ENCODE measurements at regions not wholly inside any gene's neighbourhood (a gene's known extent, or its start where the extent isn't known, plus 50 kb on each side); places are given as distances from the start of the nearest gene placed in this dataset.

DNA sequence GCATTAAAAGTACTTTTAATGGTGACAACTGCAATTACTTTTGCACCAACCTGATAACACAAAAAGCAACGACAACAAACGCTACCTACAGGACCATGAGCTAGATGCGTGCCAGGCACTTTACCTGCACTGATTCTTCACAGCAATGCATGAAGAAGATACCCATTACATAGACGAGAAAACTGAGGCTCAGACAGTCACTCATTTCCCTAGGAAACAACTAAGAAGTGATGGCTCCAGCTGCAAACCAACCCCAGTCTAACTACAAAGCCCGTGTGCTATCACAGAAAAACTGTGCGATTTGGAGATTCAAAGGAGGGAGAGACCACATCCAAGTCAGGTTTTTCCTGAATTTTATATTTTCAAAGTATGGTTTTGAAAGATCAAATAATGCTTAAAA is 80.1 kb upstream of the TP53I11 start:
- TF ChIP-seq, protein P1, sequence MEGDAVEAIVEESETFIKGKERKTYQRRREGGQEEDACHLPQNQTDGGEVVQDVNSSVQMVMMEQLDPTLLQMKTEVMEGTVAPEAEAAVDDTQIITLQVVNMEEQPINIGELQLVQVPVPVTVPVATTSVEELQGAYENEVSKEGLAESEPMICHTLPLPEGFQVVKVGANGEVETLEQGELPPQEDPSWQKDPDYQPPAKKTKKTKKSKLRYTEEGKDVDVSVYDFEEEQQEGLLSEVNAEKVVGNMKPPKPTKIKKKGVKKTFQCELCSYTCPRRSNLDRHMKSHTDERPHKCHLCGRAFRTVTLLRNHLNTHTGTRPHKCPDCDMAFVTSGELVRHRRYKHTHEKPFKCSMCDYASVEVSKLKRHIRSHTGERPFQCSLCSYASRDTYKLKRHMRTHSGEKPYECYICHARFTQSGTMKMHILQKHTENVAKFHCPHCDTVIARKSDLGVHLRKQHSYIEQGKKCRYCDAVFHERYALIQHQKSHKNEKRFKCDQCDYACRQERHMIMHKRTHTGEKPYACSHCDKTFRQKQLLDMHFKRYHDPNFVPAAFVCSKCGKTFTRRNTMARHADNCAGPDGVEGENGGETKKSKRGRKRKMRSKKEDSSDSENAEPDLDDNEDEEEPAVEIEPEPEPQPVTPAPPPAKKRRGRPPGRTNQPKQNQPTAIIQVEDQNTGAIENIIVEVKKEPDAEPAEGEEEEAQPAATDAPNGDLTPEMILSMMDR (IDR thresholded peaks at IDR 0.05; ENCODE audit: extremely low read depth in 1 of 2, insufficient read depth in 1 of 2, low read depth in 1 of 2, low read length in 2 of 2): no peak
- TF ChIP-seq POLR2AphosphoS5 (IDR thresholded peaks at IDR 0.05; ENCODE audit: insufficient read depth, low read depth, low read length) (no peak), EZH2 (IDR thresholded peaks at IDR 0.05; ENCODE audit: borderline replicate concordance, low read depth, low read length, severe bottlenecking) (no peak), POLR2A (IDR thresholded peaks at IDR 0.05; ENCODE audit: low read depth, low read length) (no peak), JUN (IDR thresholded peaks at IDR 0.05; ENCODE audit: borderline replicate concordance, insufficient read depth, insufficient read length, low read depth) (no peak), FOS (IDR thresholded peaks at IDR 0.05; ENCODE audit: borderline replicate concordance, insufficient read depth, low read length) (no peak), MYC (IDR thresholded peaks at IDR 0.05; ENCODE audit: low read depth, low read length) (no peak), GATA2 (IDR thresholded peaks at IDR 0.05; ENCODE audit: insufficient read depth, insufficient read length, low read depth, low read length) (no peak)
- TF ChIP-seq, protein P2, sequence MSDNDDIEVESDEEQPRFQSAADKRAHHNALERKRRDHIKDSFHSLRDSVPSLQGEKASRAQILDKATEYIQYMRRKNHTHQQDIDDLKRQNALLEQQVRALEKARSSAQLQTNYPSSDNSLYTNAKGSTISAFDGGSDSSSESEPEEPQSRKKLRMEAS (IDR thresholded peaks at IDR 0.05; ENCODE audit: insufficient read depth, insufficient read length): no peak
